ENCODE measurements at regions not wholly inside any gene's neighbourhood (a gene's known extent, or its start where the extent isn't known, plus 50 kb on each side); places are given as distances from the start of the nearest gene placed in this dataset.

DNA sequence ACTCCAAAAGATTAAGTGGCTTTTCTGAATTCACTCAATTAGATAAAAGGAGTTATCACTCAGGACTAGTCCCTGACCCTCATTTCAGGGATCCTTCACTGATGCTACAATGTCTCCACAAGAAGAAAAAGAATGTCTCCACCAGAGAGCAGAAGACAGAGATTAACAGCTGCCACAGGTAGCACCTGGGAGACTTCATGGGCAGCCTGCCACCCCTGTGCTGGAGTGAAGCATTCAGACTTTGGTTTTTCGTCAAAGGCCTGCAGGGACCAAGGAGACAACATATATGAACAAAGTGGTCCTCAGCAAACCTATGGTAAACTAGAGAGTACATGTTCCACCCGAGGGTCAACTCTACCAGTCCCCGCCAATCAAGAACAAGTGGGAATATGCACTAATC lies 197.0 kb upstream of the ACVR2A start:
- no peak for DNase-seq

DNA sequence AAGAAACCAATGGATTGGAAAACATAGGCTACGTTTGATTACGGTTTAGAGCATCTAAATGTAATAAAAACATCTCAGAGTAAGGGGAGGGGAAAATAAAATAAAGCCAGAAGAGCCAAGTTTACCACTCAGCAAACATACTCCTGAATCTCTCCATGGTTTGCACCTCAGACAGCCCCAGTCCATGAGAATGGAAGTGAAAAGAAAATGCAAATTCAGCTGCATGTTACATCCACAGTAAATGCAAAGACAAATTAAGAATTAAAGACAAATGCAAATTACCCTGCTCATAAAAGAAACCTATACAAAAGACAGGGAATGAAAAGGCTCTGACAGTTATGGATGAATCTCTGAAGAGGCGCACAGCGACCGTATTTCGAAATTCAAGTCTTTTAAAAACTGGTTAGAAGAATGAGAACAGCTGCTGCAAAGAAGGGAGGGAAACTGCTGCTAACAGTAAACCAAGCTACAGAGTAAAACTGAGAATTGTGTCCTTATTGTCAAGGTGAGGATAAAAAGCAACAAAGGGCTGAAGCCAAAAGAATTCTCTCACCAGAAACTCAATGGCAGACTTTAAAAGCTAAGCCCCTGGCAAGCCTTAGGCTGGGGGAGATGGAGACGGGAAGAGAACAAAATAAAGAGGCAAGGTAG lies 197.9 kb upstream of the ACVR2A start:
- DNase-seq, result no peak

DNA sequence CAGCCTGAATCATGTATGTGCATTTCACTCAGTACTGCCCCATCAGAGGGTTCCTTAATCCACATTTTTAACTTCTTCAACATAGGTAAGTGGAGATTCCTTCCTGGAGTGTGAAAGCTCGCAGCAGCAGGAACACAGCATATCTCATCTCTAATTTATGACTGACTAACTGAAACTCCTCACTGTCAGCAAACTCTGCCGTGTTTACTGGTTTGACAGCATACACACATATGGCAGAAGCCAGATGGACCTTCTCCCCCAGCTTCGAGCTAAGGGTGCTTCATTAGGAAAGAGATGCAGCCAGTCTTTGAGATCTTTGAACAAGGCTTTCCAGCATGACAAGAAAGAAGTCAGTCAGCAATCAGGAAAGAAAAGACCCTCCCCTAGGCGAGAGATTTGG lies 200.3 kb upstream of the ACVR2A start:
- DNase-seq, result no peak

DNA sequence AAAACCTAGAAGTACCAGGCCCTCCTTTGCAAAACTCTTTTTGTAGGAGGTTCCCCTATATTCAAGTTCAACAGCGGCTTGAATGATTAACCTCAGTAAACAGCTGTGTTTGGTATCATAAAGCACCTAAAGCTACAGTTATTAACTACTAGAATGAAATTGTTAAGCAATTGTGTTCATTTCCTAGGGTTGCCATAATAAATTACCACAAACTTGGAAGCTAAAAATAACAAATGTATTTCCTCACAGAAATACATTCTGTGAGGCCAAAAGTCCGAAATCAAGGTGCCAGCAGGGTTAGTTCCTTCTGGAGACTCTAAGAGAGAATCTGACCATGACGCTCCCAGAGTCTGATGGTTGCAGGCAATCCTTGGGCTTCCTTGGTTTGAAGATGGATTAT lies 202.1 kb upstream of the ACVR2A start:
- DNase-seq, result no peak

DNA sequence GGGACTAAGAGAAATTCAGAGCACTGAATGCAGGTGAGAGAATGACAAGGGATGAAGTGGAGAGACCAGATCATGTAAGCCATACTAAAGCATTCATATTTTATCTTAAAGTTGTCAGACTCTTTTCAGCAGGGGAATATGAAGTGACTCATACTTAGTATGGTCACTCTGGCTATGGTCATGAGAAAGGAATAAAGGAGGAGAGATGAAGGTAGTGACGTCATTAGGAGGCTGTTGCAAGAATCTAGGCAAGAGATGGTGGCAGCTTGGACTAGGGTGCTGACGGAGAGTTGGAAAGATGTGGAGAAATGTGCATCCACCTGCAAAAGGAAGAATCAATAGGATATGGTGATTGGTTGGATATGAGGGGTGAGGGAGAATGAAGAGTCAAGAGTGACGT lies 203.2 kb upstream of the ACVR2A start:
- no peak for DNase-seq

DNA sequence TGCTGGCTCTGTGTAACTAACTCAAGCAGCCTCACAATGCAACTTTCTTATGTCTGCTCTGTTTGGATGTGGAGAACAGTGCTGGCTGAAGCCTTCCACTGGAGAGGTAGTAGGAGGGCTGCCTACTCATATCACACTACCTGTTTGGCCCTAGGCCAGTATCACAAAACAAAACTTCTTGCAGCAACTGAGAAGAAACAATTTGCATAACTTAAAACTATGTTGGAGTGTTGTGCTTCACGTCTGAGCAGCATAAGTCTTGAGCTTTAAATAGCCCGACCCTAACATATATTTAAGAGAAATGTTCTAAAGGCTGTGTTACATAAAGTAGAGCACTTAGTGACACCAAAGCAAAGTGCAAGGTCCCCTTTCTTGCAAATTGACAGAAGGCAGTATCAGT lies 204.9 kb upstream of the ACVR2A start:
- no peak for DNase-seq

DNA sequence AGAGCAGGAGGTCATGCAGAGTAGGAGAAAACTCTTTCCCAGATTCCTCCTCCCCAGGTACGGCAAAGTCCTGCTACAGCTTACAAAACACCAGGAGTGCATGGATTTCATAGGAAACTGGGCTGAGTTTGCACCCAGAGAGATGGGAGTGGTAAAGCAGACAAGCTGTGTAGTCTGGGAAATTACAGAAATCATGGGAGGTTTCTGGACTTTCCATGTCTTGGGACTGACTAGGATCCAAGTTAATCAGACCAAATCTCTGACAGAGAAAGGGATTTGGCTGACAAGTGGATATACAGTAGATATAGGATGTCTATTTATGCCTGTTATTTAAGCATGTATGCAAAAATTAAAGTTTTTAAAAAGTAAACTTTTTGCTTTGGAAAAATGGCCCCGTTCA lies 205.4 kb upstream of the ACVR2A start:
- DNase-seq, result no peak

DNA sequence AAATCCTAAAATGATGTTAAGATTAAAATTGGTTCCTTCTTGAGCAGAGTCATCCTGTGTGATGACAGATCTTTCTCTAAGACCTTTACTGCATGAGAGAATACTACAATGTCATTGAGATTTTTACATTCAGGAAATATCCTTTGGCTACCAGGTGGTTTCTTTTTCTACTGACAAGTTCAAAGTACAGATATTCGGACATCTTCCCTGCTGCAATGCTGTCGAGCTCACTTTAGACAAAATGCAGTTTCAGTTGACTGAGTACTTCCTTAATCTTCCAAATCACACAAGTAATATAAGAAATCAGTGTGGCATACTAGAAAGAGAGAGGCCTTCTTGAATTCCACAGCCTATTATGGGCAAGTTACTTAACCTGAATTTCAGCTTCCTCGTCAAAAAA lies 207.9 kb upstream of the ACVR2A start:
- no peak for DNase-seq

DNA sequence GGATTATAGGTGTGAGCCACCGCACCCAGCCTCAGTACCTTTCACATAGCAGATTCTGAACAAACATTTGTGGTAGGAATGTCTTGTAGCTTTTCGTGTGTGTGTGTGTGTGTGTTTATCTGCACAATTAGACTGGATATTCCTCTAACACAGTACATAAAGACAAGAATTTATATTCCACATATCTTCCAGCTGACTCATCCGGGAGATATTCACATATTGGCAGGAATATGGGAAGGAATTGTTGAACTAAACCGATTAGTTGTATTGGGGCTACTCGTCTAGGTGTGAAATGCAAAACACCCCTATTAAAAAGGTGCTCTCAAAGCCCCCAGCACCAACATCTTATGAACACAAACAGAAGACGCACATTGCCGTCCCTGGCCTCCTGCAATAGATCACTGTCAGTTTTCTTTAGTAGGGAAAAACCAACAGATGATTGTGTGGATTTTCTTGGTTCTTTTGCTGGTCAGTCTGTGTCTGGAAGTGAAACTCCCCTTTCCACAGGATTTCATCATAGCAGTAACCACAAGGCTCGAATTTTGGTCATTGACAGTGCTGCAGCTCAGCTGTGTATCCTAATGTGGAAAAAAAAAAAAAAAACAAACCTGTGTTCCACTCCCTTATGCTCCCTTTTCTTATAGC lies 208.5 kb upstream of the ACVR2A start:
- no peak for DNase-seq

DNA sequence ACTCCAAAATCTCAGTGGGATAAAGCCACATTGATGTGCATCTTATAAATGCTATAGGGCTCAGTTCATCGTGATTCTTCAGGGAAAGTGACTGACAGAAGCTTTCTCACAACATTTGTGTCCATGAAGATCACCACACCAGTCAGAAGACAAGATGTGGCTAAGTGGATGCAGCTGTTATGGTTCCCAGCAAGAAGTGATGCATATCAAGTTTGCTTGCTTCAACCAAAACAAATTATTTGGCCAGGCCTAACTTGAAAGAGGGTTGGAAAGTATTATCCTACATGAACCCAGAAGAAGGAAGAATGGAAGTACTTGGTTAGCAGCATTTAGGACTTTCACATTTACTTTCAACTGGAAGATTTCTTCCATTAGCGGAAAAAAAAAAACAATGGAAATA lies 210.0 kb upstream of the ACVR2A start:
- no peak for DNase-seq

DNA sequence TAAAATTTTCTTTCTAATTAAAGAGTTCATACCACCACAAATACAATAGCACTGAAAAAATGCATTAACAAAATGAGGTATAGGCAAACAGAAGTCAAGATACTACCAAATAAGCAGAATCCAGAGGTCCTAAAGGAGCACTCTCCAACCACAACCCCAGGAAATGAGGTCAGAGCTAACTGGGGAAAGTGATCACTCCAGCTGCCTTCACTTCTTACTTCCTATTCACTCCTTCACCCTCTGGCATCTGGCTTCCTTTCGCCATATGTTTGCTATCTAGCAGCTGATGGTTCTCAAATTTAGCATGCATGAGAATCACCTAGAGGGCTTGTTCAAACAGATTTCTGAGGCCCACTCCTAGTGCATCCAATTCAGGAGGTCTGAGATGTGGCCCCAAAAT lies 212.6 kb upstream of the ACVR2A start:
- no peak for DNase-seq

DNA sequence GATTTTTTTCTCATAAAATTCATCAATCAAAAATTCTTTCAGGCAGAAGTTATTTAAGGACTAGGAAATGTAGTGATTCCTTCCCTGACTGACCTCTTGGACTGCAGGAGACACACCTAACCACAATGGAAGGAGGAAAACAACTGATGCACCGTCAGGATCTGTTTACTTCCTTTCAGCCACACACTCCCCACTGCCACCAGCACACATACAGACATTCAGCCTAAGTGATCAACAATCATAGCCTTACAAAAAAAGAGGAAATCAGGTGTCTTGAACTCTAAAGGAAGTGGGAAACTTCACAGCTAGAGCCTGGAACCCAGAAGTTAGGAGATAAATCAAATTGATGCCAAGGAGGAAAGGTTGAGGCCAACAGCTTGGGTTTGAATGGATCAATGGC lies 213.5 kb upstream of the ACVR2A start:
- no peak for DNase-seq

DNA sequence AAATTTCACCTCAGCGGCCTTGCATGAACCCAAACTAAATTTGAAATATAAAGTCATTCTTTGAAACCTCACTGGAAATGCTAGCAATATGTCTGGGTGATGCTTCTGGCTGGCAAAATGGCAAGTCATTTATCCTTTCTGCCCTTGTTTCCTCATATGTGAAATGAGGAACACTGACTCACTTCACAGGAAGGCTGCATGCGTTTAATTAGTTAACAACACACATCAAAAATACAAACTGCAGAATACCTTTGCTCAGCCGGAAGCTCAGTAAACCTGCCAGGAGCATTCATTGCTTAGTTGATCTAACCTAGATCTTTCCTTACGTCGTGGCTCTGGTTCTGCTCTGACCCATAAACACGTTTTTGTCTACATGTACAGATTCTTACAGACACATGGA lies 214.2 kb upstream of the ACVR2A start:
- no peak for DNase-seq

DNA sequence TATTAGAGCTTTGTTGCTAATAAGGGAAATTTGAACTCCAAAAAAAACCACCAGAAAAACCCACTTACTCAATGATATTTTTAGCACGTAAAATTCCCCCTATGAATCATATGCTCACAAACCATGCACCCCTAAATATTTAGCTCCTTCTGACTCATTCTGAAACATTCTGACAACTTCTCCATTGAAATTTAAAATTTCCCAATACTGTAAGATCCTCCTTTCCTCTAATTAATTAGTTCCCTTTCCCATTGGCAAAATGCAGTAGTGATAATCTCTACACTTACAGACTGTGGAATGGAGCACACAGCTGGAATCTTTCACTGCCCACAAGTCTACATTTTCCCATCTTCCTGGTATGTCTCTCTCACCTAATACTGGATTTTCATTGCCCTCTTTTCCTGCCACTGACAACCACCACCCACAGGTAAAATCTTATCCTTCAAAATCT lies 215.8 kb upstream of the ACVR2A start:
- no peak for DNase-seq

DNA sequence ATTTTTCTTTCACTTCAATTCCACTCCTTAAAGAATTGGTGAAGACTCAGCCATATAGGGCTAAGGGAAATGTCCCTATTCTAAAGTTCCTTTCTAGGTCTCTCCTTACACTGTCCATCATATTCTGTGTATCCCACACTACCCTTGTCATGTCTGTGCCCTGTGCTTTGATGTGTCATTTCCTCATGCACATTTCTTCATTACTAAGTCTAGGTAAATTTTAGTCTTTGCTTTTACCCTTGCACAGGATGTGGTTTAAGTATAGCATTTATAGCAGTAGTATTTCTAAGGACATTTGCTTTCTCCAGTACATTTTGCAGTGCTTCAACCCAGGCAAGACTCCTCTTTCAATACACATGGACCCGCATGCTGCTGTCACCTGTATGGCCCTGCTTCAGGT lies 221.5 kb upstream of the ACVR2A start:
- no peak for DNase-seq

DNA sequence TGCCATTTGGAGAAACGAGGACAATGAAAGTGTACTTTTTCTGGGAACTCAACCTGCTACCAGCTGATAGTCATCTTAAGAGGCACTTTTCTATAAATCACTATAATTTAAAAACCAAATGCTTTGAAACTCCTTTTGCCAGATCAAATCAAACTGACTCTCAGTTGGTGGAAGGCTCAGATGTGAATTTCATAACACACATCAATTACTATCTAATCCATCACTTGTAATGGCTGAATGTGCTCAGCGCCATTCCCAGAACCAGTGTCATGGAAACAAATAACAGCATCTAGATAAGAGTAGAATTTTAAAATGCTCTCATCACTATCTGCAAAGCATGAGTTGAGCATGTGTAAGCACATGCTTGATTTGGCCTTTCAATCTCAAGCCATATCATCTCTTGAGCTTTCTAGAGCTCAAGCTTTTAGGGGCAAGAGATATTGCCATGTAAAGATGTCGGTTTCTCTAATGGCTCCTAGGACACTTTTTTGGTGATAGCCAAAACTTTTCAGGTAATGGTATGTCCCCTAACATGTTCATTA lies 223.1 kb upstream of the ACVR2A start:
- DNase-seq, result no peak

DNA sequence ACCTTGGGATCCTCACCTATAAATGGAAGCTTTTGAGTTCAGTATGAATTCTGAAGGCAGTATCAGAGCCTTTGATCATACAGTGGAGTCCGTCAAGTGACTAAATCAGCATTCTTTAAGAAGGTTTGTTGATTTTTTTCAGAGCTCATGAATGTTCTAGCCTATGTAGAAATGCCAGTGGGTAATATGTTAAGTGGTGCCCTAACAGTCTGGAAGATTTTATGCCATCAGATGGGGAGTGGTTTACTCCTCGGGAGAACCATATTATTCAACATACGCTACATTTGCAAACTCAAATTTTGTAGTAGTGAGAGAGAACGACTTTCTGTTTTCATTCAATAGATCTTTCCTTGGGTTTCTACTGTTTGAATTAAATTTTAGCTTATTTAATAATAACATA lies 225.0 kb upstream of the ACVR2A start:
- no peak for DNase-seq

DNA sequence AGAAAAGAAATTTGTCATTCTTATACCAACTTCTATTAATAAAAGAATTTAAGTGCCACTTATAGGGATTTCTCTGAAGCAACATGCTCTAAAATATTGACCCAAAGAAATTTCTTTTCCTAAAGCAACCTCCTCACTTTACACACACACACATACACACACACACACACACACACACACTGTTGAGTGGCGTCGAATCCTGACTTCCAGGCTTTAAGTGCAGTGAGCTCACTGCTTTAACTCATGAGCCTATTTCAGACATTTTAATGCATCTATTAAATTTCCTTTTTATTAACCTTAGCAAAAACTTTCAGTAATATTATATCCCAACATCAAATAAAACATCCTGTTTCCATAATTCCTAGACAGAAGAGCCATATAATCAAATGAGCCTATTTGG lies 229.1 kb upstream of the ACVR2A start:
- DNase-seq, result no peak

DNA sequence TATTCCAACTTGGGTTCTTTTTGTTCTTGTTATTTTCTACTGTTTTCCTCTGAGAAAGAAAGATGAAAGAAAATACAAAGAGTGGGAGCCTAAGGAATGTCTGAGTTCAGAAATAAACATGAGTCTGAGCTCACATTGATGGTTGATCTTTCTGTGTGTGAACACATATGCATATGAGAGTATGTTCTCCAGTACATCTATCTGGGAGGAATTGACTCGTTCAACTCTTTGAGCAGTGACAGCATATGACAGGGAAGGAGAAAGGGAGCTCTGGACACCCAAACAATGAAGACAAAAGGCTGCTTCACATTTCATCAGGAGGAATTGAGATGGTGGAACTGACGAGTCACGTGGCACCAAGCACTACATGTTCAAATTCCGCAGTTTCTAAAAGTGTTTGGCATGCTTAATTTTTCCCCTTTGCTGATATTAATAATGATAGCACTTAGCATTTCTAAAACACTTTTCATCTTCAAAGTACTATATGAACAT lies 229.8 kb upstream of the ACVR2A start:
- no peak for DNase-seq

DNA sequence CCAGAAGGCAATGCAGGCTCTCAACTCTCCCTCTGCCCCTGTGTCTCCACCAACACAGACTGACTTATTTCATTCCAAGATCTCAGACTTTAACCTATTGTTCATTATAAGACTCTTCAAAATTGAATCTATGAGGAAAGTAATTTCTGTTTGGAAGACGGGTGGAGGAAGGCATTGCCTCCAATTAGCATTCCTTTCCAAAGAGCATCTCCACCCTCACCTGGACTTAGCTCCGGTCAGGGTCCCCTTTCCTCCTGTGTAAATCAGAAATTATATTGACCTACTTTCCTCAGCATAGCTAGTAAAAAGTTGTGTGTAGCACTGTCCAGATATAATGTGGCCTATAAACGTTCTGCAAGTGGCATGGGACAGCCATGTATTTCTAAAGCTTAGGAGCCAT lies 230.4 kb upstream of the ACVR2A start:
- no peak for DNase-seq

DNA sequence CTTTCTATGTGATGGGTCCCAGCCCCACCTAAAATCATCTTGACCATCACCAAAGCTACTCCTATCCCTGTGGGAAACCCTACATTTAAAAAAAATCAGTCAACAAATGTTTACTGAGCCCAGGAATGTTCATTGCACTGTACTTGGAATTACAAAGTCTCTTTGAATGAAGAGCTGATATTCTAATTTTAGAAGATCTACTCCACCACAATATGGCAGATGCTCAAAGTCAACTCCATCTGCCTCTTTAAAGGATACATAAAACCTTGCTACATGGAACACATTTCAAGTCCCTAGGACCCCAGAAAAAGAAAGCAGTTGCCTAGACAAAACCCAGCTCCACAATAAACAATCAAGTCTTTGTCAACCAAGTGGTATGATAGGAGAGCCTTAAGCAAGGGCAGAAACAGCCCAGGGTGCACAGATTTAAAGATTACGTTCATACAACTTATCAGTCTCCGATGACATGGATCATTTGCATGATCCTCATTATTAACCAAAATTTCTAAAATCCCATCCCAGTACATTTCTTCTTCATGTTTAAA lies 234.3 kb upstream of the ACVR2A start:
- no peak for DNase-seq

DNA sequence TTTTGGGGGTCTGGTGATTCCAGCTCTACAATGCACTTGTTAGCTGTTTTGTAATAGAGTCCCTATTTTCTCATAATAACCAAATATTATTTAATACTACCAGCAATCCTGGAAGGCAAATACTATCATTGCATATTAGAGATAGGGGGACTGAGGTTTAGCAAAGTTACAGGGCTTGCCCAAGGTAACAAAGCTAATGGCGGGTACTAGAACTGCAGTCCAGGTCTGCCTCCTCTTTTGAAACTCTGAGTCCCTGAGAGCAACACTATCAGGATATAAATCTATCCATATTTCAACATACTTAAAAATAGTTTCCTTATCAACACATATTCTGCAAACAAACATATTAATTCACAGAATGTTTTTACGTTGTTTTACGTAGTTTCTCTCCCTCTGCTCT lies 235.5 kb upstream of the ACVR2A start:
- no peak for DNase-seq

DNA sequence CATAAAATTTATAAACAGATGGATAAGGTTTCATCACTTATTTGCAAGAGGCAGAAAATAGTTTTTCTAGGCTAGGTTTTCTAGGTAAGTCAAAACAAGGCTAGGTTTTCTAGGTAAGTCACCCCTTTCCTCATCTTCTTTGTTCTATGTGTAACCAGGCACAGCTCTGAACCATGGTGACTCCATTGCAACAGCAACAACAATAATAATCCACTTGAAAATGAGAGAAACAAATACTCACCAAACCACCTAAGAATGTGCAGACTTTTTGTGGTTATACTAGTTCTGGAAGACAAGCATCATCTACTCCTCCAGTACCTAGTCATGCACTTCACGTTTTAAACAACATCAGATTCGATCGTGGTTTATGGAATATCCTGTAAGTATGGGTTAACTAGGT lies 237.4 kb upstream of the ACVR2A start:
- no peak for DNase-seq

DNA sequence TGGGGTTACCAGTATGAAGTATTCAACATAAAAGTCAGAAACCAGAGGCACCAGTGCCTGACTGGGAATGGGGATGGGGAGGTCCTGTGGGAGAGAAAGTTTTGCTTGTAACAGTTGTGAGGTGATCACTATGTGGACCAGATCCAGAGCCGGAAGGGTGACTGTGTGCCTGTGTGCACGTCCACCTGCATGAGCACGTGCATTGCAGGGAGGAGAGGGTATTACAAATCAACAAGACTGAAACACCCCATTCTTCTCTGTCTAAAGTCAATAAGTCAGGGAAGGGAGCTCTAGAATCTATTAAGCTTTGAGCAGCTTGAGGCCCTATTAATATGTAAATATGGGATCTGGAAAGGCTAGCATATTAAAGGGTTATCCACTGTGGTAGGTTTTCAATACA lies 241.0 kb upstream of the ACVR2A start:
- DNase-seq, result no peak

DNA sequence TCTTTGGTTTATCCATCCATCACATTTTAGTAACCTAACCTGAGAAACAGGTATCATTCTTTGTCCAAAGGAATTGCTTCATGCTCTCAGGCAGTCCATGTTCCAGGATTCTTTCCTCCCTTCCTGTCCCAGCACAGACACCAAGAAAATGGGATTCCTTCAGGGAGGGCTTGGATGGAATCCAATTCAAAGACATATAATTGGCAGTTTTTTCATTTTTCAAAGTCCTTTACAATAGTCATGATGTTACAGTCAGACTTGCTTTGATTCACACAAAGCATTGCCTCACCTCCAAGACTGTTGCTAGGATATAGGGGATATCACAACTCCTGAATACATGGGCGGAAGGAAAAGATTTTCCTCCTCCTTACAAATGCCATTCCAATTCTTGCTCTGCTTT lies 241.4 kb upstream of the ACVR2A start:
- DNase-seq, result no peak

All from GF-D8 (cell line).